Right atrium auricular region (tissue), 2 donors: ENCODE measurements at regions not wholly inside any gene's neighbourhood (a gene's known extent, or its start where the extent isn't known, plus 50 kb on each side); places are given as distances from the start of the nearest gene placed in this dataset.
"Not testable (repeated sequence)": the region's sequence is repeated elsewhere in the genome, so short reads cannot be mapped to it uniquely, and the experiment has no call there.

ENCODE experiments used
- DNase-seq: peaks from one replicate; pipeline ENCODE4 v3.0.0-alpha.2; 2019; ENCODE audit warnings: low spot score
- H3K27ac ChIP-seq, 2 donors: fragments of 200-600 bp; sonication (generic); 1 replicate in 1 of 2; 2 replicates in 1 of 2; pipeline ENCODE4 v1.5.1; 2016 to 2019
- H3K27me3 ChIP-seq, 2 donors: fragments of 200-600 bp; sonication (generic); one replicate each; pipeline versions ENCODE4 v1.5.1 to v1.6.0; 2017 to 2019
- H3K36me3 ChIP-seq: fragments of 200-600 bp; sonication (generic); one replicate; pipeline ENCODE4 v1.5.1; 2016
- H3K4me1 ChIP-seq, 2 donors: fragments of 200-600 bp; sonication (generic); one replicate each; pipeline versions ENCODE4 v1.5.1 to v1.6.0; 2017 to 2019
- H3K4me3 ChIP-seq, 2 donors: fragments of 200-600 bp; sonication (generic); 1 replicate in 1 of 2; 2 replicates in 1 of 2; pipeline ENCODE4 v1.5.1; 2017 to 2019; ENCODE audit warnings: mild to moderate bottlenecking in 1 of 2, moderate library complexity in 1 of 2
- H3K9me3 ChIP-seq, 2 donors: fragments of 200-600 bp; sonication (generic); one replicate each; pipeline ENCODE4 v1.5.1; 2019
- CTCF ChIP-seq, 2 donors: fragments of 200-600 bp; sonication (generic); IDR thresholded peaks; one replicate each; pipeline ENCODE4 v1.5.1; 2019; ENCODE audit warnings: antibody characterized with exemption in 2 of 2

DNA sequence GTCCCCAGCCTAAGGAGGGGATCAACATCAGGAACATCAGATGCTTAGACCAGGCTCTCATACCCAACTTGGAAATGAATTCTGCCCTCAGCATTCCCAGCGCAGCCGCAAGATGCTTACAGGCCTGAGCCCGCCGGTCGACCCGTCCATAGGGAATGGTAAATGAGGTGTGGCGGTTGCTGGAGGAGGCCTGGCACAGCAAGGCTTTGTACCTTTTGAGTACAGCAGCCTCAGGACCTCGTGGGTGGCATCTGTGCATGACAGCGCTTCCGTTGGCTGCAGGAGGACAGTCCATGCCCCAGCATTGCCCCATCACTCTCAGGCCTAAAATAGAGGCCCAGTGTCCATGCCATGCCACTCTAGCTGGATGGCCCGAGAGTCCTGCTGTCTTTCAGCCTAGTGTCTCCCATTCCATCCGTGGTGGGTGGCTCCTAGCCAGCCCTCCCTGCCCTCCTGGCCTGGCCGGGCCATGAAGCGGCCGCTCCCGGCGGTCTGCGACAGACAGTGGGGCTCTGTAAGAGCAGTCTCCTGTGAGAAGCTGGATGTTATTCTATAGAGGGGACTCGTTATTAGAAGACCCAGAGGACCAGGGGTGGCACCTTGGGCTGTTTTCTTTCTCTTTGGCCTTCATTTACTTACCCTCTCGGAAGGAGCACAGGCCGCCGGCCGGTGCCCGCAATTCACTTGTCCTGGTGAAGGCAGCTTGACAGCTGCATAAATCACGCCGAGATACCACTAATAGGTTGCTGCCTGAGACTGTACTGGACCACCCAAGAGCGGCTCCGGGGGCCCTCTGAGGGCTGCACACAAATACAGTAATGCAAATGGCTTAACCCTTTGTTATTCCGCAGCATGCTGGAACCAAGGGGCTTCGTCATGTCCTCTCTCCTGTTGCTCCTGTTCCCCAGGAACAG lies 223.5 kb upstream of the TUT7 start:
- Histone ChIP-seq H3K9me3 (no peaks in the 10 kb centered on the region), H3K4me3 (no peak overlapping the region), H3K36me3 (no peaks in the 10 kb centered on the region), H3K27me3 (no peaks in the 10 kb centered on the region), H3K27ac (no peak overlapping the region), H3K4me1 (no peaks in the 10 kb centered on the region)
- no peak for DNase-seq
- TF ChIP-seq CTCF (IDR thresholded peaks at IDR 0.05) = no peak

DNA sequence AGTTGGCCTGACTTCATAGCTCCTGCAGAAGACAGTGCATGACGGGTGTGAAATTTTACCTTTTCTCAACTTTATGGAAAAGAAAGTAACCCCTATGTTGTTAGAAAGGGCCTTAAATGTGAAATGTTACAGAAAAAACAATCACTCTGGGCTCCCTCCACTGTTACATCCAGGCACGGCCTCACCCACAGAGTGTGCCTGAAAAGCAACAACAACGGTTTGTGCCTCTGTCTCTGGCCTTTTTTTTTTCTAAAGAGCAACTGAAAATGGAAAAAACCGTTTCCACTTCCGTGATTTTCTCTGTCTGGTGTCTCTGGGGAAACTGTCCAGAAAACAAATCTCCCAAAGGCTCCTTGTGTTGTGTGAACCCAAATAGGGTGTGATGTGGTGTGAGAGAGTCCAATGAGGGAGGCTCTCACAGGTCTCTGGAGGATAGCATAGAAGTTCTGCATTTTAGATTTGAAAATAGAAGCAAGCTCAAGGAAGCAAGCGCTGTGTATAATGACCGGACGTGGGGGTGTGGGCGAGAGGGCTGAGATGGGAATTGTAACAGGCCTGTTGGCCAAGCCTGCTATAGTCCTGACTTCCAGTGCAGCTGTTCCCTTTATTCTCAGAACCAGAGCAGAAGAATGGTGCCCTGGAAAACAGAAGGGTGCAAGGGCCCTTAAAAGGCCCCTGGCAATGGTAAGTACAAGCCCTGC lies 221.8 kb upstream of the TUT7 start:
- Histone ChIP-seq H3K27ac (peak overlapping the region; percentile 12 to 60), H3K4me1 (no peaks in the 10 kb centered on the region), H3K27me3 (no peaks in the 10 kb centered on the region), H3K9me3 (no peaks in the 10 kb centered on the region), H3K36me3 (no peaks in the 10 kb centered on the region), H3K4me3 (no peak overlapping the region)
- no peak for DNase-seq
- no peak for TF ChIP-seq CTCF (IDR thresholded peaks at IDR 0.05)

DNA sequence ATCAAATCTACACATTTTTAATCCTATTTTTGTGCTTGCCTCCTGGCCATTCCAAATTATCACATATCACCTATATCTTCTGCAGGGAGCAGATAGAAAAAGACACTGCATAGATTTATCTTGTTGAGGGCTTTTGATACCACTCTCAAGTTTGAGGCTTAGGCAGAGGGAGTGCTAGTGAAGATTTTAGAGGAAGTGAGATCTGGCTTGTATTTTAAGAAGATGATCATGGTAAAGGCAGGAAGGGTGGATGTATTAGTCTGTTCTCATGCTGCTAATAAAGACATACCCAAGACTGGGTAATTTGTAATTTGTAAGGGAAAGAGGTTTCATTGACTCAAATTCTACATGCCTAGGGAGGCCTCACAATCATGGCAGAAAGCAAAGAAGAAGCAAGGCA lies 220.9 kb upstream of the TUT7 start:
- H3K27ac ChIP-seq = peak overlapping the region; percentile 12 to 60
- H3K27me3 ChIP-seq = no peaks in the 10 kb centered on the region
- H3K36me3 ChIP-seq = no peaks in the 10 kb centered on the region
- TF ChIP-seq CTCF (IDR thresholded peaks at IDR 0.05) = no peak
- H3K9me3 ChIP-seq = no peaks in the 10 kb centered on the region
- no peak overlapping the region for H3K4me3 ChIP-seq
- DNase-seq = no peak
- H3K4me1 ChIP-seq = no peaks in the 10 kb centered on the region

DNA sequence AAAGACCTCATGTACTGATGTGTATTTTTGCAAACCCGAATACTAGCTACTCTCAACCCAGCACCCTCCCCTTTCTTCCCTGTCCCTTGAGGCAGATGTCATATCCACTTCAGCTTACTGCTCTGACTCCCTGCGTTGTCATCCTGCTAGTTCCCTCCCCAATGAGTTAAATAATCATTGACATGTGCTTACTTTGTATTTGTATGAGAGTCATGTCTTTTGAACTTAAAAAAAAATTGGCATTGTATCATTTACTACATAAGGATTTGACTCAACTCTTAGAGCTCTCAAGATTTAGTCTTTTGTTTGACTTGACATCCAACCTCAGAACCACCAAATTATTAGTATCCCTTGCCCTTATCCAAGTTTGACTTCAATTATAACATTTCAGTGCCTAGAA lies 219.7 kb upstream of the TUT7 start:
- no peak for DNase-seq
- H3K27me3 ChIP-seq = no peaks in the 10 kb centered on the region
- H3K36me3 ChIP-seq = no peaks in the 10 kb centered on the region
- peaks cover 0 to 7% of the 10 kb centered on the region in 2 donors for H3K9me3 ChIP-seq
- H3K27ac ChIP-seq = no peak overlapping the region
- H3K4me3 ChIP-seq = no peak overlapping the region
- no peak for TF ChIP-seq CTCF (IDR thresholded peaks at IDR 0.05)
- H3K4me1 ChIP-seq = no peaks in the 10 kb centered on the region

- no peak for TF ChIP-seq CTCF (IDR thresholded peaks at IDR 0.05)
- no peaks in the 10 kb centered on the region for H3K27me3 ChIP-seq
Measured at GRCh38 chr9:86572904-86573303, 218.7 kb upstream of the TUT7 start.

GRCh38 chr9:86565603-86566002 lies 211.4 kb upstream of the TUT7 start:
- H3K4me3 ChIP-seq, H3K36me3 ChIP-seq, H3K4me1 ChIP-seq, H3K27ac ChIP-seq, H3K27me3 ChIP-seq, DNase-seq: not testable (repeated sequence)
- H3K9me3 ChIP-seq = peaks cover 0 to 15% of the 10 kb centered on the region in 2 donors

More at GRCh38 chr9:86572904-86573303, 218.7 kb upstream of the TUT7 start:
- Histone ChIP-seq H3K27ac (no peak overlapping the region), H3K9me3 (peaks cover 0 to 15% of the 10 kb centered on the region in 2 donors), H3K36me3 (no peaks in the 10 kb centered on the region), H3K4me1 (no peaks in the 10 kb centered on the region), H3K4me3 (no peak overlapping the region)
- no peak for DNase-seq
